ENCODE measurements at regions not wholly inside any gene's neighbourhood (a gene's known extent, or its start where the extent isn't known, plus 50 kb on each side); places are given as distances from the start of the nearest gene placed in this dataset.

- Histone ChIP-seq H3K4me3 (replicated peaks in 1 of 3; ENCODE audit: insufficient read depth in 1 of 3, low read depth in 1 of 3, low read length in 3 of 3) (no peak overlapping the region), H4K20me1 (replicated peaks; ENCODE audit: control insufficient read depth, extremely low read depth, insufficient read depth, low read length) (no peaks in the 10 kb centered on the region), H3K4me1 (ENCODE audit: control insufficient read depth, extremely low read depth, insufficient read depth, low read length) (no peaks in the 10 kb centered on the region), H3K36me3 (ENCODE audit: control insufficient read depth in 2 of 2, extremely low read depth in 1 of 2, insufficient read depth in 2 of 2, low read length in 2 of 2) (no peaks in the 10 kb centered on the region), H3K4me2 (ENCODE audit: insufficient read depth, low read length) (no peak overlapping the region), H2AFZ (ENCODE audit: low read depth, low read length) (no peak overlapping the region), H3K9me1 (replicated peaks; ENCODE audit: control insufficient read depth, extremely low read depth, insufficient read depth, low read length) (no peaks in the 10 kb centered on the region), H3K9me3 (replicated peaks; ENCODE audit: control insufficient read depth, insufficient read depth, low read length) (no peaks in the 10 kb centered on the region), H3K27ac (ENCODE audit: insufficient read depth, low read depth, low read length) (no peak overlapping the region), H3K9ac (replicated peaks; ENCODE audit: extremely low read depth, insufficient read depth, low read length) (no peak overlapping the region), H3K27me3 (ENCODE audit: control insufficient read depth in 2 of 2, insufficient read depth in 2 of 2, low read length in 2 of 2) (peaks cover 0 to 2% of the 10 kb centered on the region in 2 experiments), H3K79me2 (ENCODE audit: control insufficient read depth, insufficient read depth, low read length) (no peaks in the 10 kb centered on the region)
- no peak for TF ChIP-seq JUN (IDR thresholded peaks at IDR 0.05; ENCODE audit: borderline replicate concordance, insufficient read depth, insufficient read length, low read depth)
- no peak for TF ChIP-seq FOS (IDR thresholded peaks at IDR 0.05; ENCODE audit: borderline replicate concordance, insufficient read depth, low read length)
- no peak for TF ChIP-seq POLR2AphosphoS5 (IDR thresholded peaks at IDR 0.05; ENCODE audit: insufficient read depth, low read depth, low read length)
- no TSS peak for BruUV-seq (replicated peaks)
- POLR2A ChIA-PET = no interaction called here
- no peak for DNase-seq (ENCODE audit: low read depth, low spot score)
- dilution Hi-C loops (cut with MboI; ENCODE audit: extremely low pct_ligation_motif_present, low sequenced_read_pairs) (no loop called here), intact Hi-C loops (cut with micrococcal nuclease) (no loop called here)
- CTCF ChIA-PET = no interaction called here
- FAIRE-seq = no peak
Observed at GRCh38 chr15:96559631-96560030, 229.1 kb downstream of the NR2F2 start.

- H3K4me2 ChIP-seq (ENCODE audit: insufficient read depth, low read length) = no peak overlapping the region
- no TSS peak for BruUV-seq (replicated peaks)
- no peaks in the 10 kb centered on the region for H3K79me2 ChIP-seq (ENCODE audit: control insufficient read depth, insufficient read depth, low read length)
- FAIRE-seq (no peak), DNase-seq (ENCODE audit: low read depth, low spot score) (no peak)
- H3K27ac ChIP-seq (ENCODE audit: insufficient read depth, low read depth, low read length) = no peak overlapping the region
- CTCF ChIA-PET = interaction anchor here (1.0 kb wide), 1 partner anchor 25 kb away, joined by 4 read pairs; no protein-coding TSS in a partner anchor
- H3K9me1 ChIP-seq (replicated peaks; ENCODE audit: control insufficient read depth, extremely low read depth, insufficient read depth, low read length) = no peaks in the 10 kb centered on the region
- no peaks in the 10 kb centered on the region for H3K36me3 ChIP-seq (ENCODE audit: control insufficient read depth in 2 of 2, extremely low read depth in 1 of 2, insufficient read depth in 2 of 2, low read length in 2 of 2)
- peaks cover 0 to 2% of the 10 kb centered on the region in 2 experiments for H3K27me3 ChIP-seq (ENCODE audit: control insufficient read depth in 2 of 2, insufficient read depth in 2 of 2, low read length in 2 of 2)
- no peak overlapping the region for H3K9ac ChIP-seq (replicated peaks; ENCODE audit: extremely low read depth, insufficient read depth, low read length)
- TF ChIP-seq GATA2 (IDR thresholded peaks at IDR 0.05; ENCODE audit: insufficient read depth, insufficient read length, low read depth, low read length) = no peak
- TF ChIP-seq JUN (IDR thresholded peaks at IDR 0.05; ENCODE audit: borderline replicate concordance, insufficient read depth, insufficient read length, low read depth) = no peak
- no peak for TF ChIP-seq FOS (IDR thresholded peaks at IDR 0.05; ENCODE audit: borderline replicate concordance, insufficient read depth, low read length)
- TF ChIP-seq POLR2AphosphoS5 (IDR thresholded peaks at IDR 0.05; ENCODE audit: insufficient read depth, low read depth, low read length) = no peak
- no peak for TF ChIP-seq EZH2 (IDR thresholded peaks at IDR 0.05; ENCODE audit: borderline replicate concordance, low read depth, low read length, severe bottlenecking)
- TF ChIP-seq POLR2A (IDR thresholded peaks at IDR 0.05; ENCODE audit: low read depth, low read length) = no peak
- no peak for TF ChIP-seq MYC (IDR thresholded peaks at IDR 0.05; ENCODE audit: low read depth, low read length)
- TF ChIP-seq, protein P1, sequence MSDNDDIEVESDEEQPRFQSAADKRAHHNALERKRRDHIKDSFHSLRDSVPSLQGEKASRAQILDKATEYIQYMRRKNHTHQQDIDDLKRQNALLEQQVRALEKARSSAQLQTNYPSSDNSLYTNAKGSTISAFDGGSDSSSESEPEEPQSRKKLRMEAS (IDR thresholded peaks at IDR 0.05; ENCODE audit: insufficient read depth, insufficient read length) = no peak
- TF ChIP-seq CTCF (IDR thresholded peaks at IDR 0.05; ENCODE audit: extremely low read depth in 1 of 2, insufficient read depth in 1 of 2, low read depth in 1 of 2, low read length in 2 of 2) = no peak
- no peaks in the 10 kb centered on the region for H4K20me1 ChIP-seq (replicated peaks; ENCODE audit: control insufficient read depth, extremely low read depth, insufficient read depth, low read length)
- dilution Hi-C loops (cut with MboI; ENCODE audit: extremely low pct_ligation_motif_present, low sequenced_read_pairs) = no loop called here
- intact Hi-C loops (cut with micrococcal nuclease) = no loop called here
- no peaks in the 10 kb centered on the region for H3K4me1 ChIP-seq (ENCODE audit: control insufficient read depth, extremely low read depth, insufficient read depth, low read length)
- POLR2A ChIA-PET = no interaction called here
- no peak overlapping the region for H2AFZ ChIP-seq (ENCODE audit: low read depth, low read length)
- no peaks in the 10 kb centered on the region for H3K9me3 ChIP-seq (replicated peaks; ENCODE audit: control insufficient read depth, insufficient read depth, low read length)
- H3K4me3 ChIP-seq (replicated peaks in 1 of 3; ENCODE audit: insufficient read depth in 1 of 3, low read depth in 1 of 3, low read length in 3 of 3) = no peak overlapping the region
Observed at GRCh38 chr15:96560246-96560895, 229.9 kb downstream of the NR2F2 start.

All from endothelial cell of umbilical vein (primary cell).